ENCODE measurements at regions not wholly inside any gene's neighbourhood (a gene's known extent, or its start where the extent isn't known, plus 50 kb on each side); places are given as distances from the start of the nearest gene placed in this dataset.

- Histone ChIP-seq H4K20me1 (replicated peaks; ENCODE audit: control insufficient read depth, insufficient read depth, low read length) (no peaks in the 10 kb centered on the region), H3K4me1 (replicated peaks in 1 of 2; ENCODE audit: control insufficient read depth in 2 of 2, insufficient read depth in 2 of 2, low read length in 2 of 2) (no peaks in the 10 kb centered on the region), H3K4me2 (ENCODE audit: insufficient read depth, low read length) (no peak overlapping the region), H3K9me3 (replicated peaks; ENCODE audit: control insufficient read depth, insufficient read depth, low read depth, low read length) (no peaks in the 10 kb centered on the region), H3K9ac (ENCODE audit: insufficient read depth in 1 of 2, low read depth in 2 of 2, low read length in 2 of 2) (no peak overlapping the region), H3K9me1 (ENCODE audit: control insufficient read depth, insufficient read depth, low read length) (no peaks in the 10 kb centered on the region), H3K27ac (ENCODE audit: extremely low read depth, low read depth, low read length) (no peak overlapping the region), H3K36me3 (ENCODE audit: control insufficient read depth, insufficient read depth, low read length) (no peaks in the 10 kb centered on the region), H2AFZ (ENCODE audit: low read depth, low read length) (no peak overlapping the region), H3K4me3 (no peak overlapping the region), H3K27me3 (ENCODE audit: control insufficient read depth in 2 of 2, insufficient read depth in 2 of 2, low read length in 2 of 2) (no peaks in the 10 kb centered on the region), H3K79me2 (ENCODE audit: control insufficient read depth, insufficient read depth, low read length) (no peaks in the 10 kb centered on the region)
- DNase-seq (ENCODE audit: extremely low read depth in 1 of 4, low spot score in 3 of 4), result no peak
- no peak for TF ChIP-seq ZEB2 (IDR thresholded peaks at IDR 0.05)
- TF ChIP-seq NRF1 (conservative IDR thresholded peaks at IDR 0.05 in 1 of 2, IDR thresholded peaks at IDR 0.05 in 1 of 2), result no peak
- no peak for TF ChIP-seq ZNF644 (tag; IDR thresholded peaks at IDR 0.05; ENCODE audit: low read depth)
- no peak for TF ChIP-seq PATZ1 (CRISPR knock-in tag; IDR thresholded peaks at IDR 0.05; ENCODE audit: borderline replicate concordance)
- TF ChIP-seq, protein P1, sequence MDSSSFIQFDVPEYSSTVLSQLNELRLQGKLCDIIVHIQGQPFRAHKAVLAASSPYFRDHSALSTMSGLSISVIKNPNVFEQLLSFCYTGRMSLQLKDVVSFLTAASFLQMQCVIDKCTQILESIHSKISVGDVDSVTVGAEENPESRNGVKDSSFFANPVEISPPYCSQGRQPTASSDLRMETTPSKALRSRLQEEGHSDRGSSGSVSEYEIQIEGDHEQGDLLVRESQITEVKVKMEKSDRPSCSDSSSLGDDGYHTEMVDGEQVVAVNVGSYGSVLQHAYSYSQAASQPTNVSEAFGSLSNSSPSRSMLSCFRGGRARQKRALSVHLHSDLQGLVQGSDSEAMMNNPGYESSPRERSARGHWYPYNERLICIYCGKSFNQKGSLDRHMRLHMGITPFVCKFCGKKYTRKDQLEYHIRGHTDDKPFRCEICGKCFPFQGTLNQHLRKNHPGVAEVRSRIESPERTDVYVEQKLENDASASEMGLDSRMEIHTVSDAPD (CRISPR knock-in tag; IDR thresholded peaks at IDR 0.05), result no peak
- no peak for TF ChIP-seq ZNF324 (CRISPR knock-in tag; IDR thresholded peaks at IDR 0.05)
- no peak for TF ChIP-seq NONO (IDR thresholded peaks at IDR 0.05; ENCODE audit: low read depth in 2 of 2, low read length in 1 of 2)
- TF ChIP-seq, protein P2, sequence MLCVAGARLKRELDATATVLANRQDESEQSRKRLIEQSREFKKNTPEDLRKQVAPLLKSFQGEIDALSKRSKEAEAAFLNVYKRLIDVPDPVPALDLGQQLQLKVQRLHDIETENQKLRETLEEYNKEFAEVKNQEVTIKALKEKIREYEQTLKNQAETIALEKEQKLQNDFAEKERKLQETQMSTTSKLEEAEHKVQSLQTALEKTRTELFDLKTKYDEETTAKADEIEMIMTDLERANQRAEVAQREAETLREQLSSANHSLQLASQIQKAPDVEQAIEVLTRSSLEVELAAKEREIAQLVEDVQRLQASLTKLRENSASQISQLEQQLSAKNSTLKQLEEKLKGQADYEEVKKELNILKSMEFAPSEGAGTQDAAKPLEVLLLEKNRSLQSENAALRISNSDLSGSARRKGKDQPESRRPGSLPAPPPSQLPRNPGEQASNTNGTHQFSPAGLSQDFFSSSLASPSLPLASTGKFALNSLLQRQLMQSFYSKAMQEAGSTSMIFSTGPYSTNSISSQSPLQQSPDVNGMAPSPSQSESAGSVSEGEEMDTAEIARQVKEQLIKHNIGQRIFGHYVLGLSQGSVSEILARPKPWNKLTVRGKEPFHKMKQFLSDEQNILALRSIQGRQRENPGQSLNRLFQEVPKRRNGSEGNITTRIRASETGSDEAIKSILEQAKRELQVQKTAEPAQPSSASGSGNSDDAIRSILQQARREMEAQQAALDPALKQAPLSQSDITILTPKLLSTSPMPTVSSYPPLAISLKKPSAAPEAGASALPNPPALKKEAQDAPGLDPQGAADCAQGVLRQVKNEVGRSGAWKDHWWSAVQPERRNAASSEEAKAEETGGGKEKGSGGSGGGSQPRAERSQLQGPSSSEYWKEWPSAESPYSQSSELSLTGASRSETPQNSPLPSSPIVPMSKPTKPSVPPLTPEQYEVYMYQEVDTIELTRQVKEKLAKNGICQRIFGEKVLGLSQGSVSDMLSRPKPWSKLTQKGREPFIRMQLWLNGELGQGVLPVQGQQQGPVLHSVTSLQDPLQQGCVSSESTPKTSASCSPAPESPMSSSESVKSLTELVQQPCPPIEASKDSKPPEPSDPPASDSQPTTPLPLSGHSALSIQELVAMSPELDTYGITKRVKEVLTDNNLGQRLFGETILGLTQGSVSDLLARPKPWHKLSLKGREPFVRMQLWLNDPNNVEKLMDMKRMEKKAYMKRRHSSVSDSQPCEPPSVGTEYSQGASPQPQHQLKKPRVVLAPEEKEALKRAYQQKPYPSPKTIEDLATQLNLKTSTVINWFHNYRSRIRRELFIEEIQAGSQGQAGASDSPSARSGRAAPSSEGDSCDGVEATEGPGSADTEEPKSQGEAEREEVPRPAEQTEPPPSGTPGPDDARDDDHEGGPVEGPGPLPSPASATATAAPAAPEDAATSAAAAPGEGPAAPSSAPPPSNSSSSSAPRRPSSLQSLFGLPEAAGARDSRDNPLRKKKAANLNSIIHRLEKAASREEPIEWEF (CRISPR knock-in tag; IDR thresholded peaks at IDR 0.05), result no peak
- no peak for TF ChIP-seq DACH1 (IDR thresholded peaks at IDR 0.05; ENCODE audit: partially characterized antibody)
- TF ChIP-seq SMC3 (conservative IDR thresholded peaks at IDR 0.05; ENCODE audit: insufficient read depth, low read depth, low read length), result no peak
- TF ChIP-seq POLR2B (IDR thresholded peaks at IDR 0.05; ENCODE audit: low read depth, partially characterized antibody), result no peak
- TF ChIP-seq SIN3B (IDR thresholded peaks at IDR 0.05; ENCODE audit: low read depth), result no peak
- intact Hi-C loops (cut with micrococcal nuclease), result no loop called here
- ChIA-PET POLR2A (no interaction called here), CTCF (ENCODE audit: low intra/inter-chr PET ratio) (no interaction called here)
- FAIRE-seq, result no peak
- WGBS (ENCODE audit: insufficient coverage, low coverage, missing lambda C conversion rate), result 0% methylated on average over 2 of the region's 2 CpGs
- in situ Hi-C loops (cut with MboI), result no loop called here
- BruUV-seq (replicated peaks), result no TSS peak
- ATAC-seq, result no peak
These were observed 67.6 kb upstream of the PLCL2 start for GRCh38 chr3:16817197-16817596.

All from K562 (cell line).